NCI-H460 (cell line): ENCODE measurements at regions not wholly inside any gene's neighbourhood (a gene's known extent, or its start where the extent isn't known, plus 50 kb on each side); places are given as distances from the start of the nearest gene placed in this dataset.
A peak's percentile ranks its signal among the peaks of the same experiment; 100 is the strongest.
"Not testable (repeated sequence)": the region's sequence is repeated elsewhere in the genome, so short reads cannot be mapped to it uniquely, and the experiment has no call there.

Source experiments
- DNase-seq: peaks from one replicate; pipeline ENCODE4 v3.0.0-alpha.2; 2016; ENCODE audit warnings: low read depth; ENCODE audit errors: extremely low read depth

DNA sequence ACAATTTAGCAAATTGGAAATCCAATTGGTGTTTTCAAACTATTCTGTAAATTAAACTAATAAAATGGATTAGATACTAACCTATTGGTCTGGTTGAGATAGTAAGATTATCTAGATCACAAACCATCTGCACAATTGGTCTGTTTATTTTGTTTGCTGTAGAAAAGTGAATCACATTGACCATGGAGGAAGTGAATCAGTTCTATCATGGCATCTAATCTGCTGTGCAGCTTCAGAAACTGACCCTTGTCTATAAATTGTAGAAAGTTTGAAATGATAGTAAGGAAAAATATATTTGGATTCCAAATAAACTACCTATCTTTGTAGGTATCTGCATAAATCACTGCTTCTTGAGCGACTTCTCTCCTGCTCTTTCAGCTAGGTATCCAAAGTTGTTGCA is 1865.4 kb downstream of the MAT2B start:
- no peak for DNase-seq

DNA sequence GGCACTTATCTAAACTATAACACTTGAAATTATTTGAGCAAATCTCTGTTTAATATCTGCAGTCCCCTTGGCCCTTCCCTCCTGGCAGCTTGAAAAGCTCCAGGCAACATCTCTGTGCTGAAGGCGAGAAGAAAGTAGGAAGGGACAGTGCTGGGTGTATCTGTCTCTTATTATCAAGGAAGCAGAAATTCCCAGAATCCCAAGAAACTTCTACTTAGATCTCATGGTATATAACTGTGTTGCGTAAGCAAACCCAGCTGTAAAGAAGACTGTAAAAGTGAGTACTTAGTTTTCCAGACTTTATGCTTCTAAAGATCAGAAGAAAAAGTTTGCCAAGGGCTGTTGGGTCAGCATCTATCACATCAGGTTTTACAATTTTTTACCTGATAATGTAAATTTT is 1869.8 kb downstream of the MAT2B start:
- DNase-seq, result no peak

DNA sequence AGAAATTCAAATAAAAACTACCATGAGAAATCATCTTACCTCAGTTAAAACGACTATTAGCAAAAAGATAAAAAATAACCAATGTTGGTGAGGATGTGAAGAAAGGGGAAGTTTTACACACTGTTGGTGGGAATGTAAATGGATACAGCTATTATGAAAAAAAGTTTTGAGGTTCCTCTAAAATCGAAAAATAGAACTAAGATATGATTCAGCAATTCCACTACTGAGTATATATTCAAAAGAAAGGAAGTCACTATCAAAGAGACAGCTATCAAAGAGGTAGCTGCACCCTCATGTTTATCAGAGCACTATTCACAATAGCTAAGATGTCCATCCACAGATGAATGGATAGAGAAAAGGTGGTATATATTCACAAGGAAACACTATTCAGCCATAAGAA is 1888.4 kb downstream of the MAT2B start:
- DNase-seq, result no peak

DNA sequence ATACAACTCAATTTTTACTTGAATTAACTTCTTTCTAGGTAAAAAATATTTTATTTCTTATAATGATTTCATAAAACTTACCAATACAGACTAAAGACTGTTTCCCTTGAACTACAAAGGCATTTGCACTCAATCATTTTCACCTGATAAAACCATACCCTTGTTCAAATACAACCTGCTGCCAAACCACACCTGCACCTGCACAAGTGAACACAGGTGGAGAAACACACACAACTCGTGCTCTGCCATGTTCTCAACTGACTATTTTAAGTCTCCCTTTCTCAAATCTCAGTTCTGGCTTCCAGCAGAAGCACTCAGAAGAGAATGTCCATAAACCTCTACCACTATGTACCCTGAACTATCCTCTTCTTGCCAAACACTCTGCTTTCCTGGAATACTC is 1892.1 kb downstream of the MAT2B start:
- no peak for DNase-seq

DNA sequence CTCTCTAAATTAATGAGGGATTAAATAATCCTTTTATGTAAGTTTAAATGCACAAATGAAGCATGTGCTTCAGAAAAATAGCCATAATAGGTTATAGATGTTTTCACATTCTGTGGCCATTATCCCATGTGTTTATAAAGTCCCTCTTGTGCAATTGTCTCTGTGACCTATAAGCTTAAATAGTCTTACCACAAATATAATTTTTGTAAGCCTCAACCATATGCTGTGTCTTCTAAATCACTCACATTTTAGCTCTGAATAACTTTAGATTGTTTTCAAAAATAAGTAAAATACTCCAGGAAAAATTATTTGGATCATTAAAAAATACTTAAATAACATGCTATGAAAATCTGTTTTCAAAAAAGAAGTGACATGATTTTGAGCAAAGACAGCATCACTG is 1894.7 kb downstream of the MAT2B start:
- DNase-seq, result no peak

DNA sequence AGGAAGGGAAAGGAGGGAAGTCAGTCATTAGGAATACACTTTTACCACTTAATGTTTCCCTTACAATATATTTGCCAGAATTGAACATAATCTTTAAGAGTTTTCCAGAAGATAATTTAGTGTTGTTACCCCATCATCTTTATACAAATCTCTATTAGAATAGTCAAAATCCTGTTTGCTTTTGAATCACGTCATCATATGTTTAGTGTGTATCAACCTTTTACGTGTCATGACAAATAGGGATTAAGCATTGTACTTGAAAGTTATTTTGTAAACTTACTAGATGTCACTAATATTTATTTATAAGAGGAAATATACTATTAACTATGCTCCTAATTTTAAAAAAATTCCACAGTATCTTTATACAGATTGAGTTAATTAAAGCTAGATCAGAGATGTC is 1899.5 kb downstream of the MAT2B start:
- no peak for DNase-seq

DNA sequence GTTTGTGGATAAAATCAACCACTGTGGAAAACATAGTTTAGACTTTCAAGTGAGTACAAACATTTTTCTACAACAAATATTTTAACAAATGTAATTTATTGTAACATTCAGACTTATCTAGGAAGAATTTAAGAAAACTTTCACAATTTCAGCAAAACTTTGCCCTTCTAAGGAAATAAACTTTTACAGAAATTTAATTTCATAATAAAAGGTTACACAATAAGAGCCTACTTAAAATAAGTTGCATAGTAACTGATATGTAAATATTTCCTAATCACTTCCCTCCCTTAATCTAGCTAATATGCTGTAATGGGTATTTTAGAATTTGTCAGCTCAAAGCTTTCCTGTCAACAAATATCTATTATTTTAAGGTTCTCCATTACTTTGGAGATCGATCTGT is 1899.9 kb downstream of the MAT2B start:
- no peak for DNase-seq

DNA sequence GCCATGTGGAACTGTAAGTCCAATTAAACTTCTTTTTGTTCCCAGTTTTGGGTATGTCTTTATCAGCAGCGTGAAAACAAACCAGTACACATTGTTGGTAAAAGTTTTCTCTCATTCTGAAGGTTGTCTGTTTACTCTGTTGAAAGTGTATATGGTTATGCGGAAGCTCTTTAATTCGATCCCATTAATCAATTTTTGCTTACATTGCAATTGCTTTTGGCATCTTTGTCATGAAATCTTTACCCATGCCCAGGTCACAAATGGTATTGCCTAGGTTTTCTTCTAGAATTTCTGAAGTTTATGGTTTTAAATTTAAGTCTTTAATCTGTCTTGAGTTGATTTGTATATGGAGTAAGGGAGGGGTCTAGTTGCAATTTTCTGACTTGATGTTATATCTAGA is 1901.9 kb downstream of the MAT2B start:
- no peak for DNase-seq

DNA sequence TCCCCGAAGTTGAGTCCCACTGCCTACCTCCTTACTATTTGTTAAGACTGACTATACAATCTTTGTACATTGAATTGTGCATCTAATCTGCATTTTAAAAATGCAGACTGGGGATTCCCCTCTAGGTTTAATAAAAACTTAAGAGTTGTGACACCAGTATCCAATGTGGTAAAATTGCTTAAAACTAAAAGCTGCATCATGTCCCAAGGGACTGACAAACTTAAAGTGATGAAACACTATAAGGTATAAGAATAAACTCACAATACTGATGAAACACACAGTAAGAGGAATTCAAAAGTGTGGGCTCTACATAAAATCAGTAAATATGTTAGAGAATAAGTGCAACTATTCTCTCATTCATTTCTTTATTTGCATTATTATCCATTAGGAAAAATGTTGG is 1905.1 kb downstream of the MAT2B start:
- DNase-seq, result no peak

DNA sequence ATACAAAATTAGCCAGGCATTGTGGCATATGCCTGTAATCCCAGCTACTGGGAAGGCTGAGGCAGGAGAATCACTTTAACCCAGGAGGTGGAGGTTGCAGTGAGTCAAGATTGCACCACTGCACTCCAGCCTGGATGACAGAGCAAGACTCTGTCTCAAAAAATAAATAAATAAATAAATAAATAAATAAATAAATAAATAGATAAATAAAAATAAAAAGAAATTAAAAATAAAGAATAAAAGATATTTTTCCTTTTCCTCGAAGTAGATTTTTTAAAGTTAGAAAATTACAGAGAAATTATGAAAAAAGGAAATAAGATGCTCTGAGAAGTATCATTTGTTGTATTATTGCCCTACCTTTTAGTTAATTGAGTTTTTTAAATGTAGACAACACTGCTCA is 1906.1 kb downstream of the MAT2B start:
- not testable (repeated sequence) for DNase-seq

DNA sequence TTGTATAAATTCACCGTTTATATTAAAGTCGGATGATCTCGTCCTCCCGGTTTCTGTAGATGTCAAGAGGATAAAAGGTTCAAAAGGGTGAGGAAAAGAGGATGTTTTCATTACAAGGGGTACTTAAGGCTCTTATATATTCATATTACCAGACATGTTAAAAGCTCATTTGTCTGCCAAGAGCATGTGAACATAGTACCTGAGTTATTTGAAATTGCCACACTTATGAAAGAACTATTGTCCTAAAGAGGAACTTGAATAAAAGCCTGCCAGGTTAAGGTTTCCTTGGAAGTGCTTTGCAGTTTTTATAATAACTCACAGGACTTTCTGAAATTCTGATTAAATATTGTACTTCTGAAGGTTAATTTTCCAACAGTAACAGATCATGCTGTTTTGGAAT is 1915.1 kb downstream of the MAT2B start:
- no peak for DNase-seq

DNA sequence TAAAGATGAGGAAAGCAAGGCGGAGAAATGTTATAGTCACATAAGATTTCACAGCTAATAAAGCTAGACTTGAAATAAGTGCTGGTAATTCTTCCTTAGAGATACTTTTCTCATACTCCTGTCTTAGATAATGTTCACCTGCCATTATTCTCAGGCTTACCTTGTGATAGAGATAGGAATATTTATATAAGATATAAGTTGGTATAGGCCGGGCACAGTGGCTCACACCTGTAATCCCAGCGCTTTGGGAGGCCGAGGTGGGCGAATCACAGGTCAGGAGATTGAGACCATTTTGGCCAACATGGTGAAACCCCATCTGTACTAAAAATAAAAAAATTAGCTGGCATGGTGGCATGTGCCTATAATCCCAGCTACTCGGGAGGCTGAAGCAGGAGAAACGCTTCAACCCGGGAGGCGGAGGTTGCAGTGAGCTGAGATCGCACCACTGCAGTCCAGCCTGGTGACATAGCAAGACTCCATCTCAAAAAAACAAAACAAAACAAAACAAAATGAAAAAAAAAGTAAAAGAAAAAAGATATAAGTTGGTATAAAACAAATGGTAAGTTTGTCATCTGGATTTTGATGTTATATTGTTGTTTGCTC is 1918.4 kb downstream of the MAT2B start:
- DNase-seq, result no peak

DNA sequence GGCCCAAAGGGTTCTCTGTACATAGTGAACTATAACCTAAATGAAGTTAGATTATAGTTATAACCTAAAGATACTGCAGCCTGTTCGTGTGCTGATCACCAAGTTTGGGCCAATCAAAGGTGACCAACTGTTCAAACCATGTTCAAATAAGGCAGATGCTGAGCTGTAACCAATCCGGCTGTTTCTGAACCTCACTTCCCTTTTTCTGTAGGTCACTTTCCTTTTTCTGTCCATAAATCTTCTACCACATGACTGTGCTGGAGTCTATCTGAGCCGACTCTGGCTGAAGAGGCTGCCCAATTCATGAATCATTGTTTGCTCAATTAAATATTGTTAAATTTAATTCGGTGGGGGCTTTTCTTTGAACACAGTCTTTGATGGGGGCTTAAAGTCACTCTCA is 1920.2 kb downstream of the MAT2B start:
- DNase-seq, result no peak

DNA sequence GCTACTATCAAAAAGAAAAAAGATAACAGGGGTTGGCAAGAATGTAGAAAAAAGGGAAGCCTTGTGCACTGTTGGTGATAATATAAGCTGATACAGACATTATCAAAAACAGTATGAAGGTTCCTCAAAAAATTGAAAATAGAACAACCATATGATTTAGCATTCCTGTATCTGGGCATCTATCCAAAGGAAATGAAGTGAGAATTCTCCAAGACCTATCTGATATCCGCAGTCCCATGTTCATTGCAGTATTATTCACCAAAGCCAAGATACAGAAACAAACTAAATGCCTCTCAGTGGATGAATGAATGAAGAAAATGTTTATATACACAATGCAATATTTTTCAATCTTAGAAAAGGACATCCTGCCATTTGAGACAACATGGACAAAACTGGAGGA is 1943.3 kb downstream of the MAT2B start:
- DNase-seq, result no peak

DNA sequence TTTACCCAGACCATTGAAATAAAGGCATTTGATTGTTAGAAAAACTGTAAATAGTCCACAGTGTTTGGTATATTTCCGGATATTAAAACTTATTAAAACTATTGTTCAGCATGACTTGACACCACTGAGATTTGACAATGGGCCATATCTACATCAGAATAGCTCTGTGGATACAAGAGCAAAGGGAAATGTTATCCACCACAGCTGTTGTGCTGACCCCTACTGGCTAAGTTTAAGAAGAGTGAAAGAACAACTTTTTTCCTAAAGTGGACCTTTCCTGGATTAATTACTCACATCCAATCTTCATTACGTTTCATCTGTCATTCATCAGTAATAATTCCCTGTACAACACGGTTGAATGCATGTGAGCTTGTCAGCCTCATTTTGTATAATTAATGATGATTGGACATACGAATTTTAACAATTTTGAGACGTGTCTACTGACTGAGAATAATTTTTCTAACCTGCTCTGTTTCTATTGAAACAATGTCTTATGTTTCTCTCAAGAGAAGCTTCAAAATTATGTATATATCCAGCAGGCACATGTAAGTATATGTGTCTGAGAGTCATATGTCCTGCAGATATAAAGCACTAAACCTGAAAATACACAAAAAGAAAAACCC is 1952.6 kb downstream of the MAT2B start:
- DNase-seq, result peak; percentile 23

DNA sequence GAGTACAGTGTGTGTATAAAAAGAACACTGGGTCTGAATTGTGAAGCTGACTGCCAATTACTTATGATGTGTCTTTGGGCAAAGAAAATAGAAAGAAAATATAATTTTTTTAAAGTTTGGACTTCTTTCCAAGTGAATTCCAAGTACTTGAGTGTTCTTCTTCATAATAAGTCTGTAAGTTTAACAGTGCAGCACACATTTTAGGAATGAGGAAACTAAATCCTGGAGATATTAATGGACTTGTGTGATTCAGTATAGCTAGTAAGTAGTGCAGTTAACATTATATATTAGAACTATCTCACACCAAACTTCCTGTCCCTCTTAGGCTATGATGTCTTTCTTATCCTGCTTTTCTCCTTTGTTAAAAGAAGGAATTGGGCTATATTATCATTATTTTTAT is 1953.8 kb downstream of the MAT2B start:
- no peak for DNase-seq

DNA sequence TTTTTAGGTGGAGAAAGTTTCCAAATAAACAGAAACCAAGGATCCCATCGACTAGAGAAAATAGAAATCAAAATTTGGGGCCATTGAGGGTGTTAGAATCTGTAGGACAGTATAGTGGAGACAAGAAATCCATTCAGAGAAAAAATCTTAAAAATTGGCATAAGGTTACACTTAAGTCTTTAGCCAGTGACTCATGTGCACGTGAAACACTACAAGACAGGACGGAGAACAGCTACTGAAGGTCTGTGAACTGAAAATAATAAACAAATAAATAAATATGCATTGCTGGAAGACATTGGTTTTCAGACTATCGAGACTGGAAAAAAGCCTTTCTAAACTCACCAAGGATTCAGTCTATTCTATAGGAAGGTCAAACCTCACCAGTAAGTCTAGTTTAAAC is 1955.5 kb downstream of the MAT2B start:
- DNase-seq, result no peak

DNA sequence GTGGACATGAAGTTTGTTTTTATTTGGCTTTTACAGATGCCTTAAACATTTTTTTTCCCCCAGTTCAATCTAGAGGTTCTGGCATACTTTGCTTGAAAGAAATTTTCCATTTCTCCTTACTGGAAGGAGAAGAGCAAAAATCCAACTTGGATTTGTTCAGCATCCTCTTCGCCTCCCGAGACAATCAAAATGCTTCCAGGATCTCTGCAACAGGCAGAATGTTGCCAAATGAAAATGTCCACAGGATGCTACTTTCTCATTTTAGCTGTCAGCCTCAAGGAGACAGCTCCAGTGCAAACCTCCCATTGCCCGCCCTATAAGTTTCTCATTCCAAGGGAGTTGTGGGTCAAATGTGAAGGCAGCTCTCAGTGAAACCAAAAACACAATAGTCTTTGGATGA is 1972.1 kb downstream of the MAT2B start:
- DNase-seq, result no peak

DNA sequence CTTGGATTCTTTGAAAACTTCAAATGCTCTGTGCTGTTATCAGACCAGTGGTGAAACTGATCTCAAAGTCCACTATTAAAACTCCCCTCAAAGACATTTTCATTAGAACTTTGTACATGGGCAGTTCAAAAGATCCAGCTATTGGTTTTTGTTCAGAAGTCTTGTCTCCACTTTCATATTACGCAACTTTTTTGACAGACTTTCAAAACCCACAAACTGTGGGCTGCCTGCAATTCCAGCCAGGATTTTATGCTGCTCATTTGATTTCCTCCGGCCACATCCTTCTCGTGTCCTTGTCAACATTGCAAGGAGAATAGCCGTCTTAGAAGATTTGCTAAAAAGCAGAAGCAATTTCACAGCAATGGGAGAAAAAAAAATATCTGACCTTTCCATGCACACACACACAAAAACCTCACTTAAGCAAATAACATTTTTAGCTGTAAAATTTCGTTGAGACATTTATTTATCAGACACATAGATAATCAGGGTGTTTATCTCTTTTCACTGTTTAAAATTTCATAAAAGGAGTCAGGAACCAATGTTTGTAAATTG is 1990.5 kb downstream of the MAT2B start:
- DNase-seq, result no peak

DNA sequence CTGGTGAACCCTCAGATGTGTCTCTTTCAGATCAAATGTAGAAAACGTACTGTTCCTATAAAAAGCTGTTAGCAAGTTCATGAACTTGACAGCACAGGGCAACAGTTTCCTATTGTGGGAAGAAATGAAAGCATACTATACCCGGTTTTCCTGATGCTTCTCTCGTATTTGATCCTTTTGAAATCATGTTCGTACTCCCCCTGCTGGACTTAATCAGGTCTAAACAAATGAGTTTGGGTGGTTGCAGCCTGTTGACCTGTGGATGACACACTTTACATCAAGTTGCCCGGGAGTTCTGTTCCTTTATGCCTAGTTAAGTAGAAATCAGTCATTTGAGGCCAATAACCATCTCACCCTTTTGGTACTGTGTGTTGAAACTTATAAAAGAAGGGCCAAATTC is 1992.3 kb downstream of the MAT2B start:
- peak; percentile 37 for DNase-seq

DNA sequence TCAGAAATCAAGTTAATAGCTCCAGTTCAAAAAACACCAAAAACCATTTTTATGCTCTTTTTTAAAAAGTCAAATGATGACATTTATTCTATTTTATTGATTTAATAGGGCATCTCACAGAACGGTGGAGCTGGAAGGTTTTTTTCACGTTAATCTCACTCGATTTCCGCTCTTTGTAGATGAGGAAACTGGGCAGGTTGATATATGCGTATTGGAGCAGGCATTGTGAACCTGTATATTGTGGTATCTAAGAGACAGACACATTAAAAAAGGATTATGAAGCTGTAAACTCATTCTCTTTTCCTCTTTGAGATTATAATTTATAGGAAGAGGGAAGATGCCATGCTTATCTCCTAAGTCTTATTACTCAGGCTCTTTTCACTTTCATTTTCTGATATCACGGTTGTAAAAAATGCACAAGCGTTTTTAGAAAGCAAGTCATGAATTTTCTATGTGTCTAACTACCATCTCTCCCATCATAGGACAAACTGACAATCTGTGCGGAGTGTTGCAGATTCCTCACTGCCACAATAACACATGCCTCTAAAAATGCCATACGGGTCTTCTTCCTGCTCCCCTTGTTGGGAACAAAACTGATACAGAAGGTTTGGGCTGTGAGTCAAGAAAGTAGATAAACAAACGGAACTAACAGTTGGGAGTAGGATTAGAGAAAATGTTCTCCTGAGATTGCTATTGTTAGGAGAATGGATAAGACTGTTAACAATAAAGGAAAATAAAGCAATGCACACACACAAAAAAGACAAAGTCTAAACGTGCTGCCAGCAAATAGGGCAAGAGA is 1997.7 kb downstream of the MAT2B start:
- DNase-seq, result no peak

DNA sequence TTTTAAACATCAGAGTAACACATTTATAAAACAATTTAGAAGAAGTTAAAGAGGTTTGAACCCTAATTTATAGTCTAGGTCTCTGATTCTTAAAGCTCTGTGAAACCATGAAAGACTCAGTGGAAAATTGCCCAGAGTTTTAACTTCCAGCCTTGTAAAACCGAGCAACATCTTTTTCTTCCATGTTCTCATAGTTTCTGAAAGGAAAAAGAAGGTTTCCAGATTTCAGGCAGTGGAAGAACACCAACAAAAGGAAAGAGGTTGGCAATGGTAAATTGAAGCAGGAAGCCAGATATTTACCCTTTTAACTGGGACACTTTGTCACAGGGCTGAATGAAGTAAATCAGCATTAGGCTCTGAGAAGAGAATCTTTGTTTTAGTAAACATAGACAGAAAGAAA is 1999.3 kb downstream of the MAT2B start:
- DNase-seq, result no peak
